Breast epithelium (tissue), 3 donors: ENCODE measurements at regions not wholly inside any gene's neighbourhood (a gene's known extent, or its start where the extent isn't known, plus 50 kb on each side); places are given as distances from the start of the nearest gene placed in this dataset.

ENCODE experiments used
- POLR2A ChIP-seq: fragments of 450-650 bp; IDR thresholded peaks from one replicate; pipeline ENCODE4 v1.6.1; 2016; ENCODE audit warnings: antibody characterized with exemption, mild to moderate bottlenecking, moderate library complexity
- POLR2AphosphoS5 ChIP-seq, 3 donors: sonication (generic); formaldehyde crosslinking; IDR thresholded peaks; one replicate each; pipeline ENCODE4 v1.6.1; 2017; ENCODE audit warnings: antibody characterized with exemption in 3 of 3
- TF ChIP-seq, protein P1 (sequence below), 3 donors: fragments of 450-650 bp; IDR thresholded peaks; one replicate each; pipeline ENCODE4 v1.5.1; 2016 to 2017; ENCODE audit warnings: antibody characterized with exemption in 3 of 3, mild to moderate bottlenecking in 3 of 3, moderate library complexity in 3 of 3

GRCh38 chr2:16093639-16094529 lies 153.5 kb downstream of the MYCN start:
- TF ChIP-seq POLR2A, result no peak
- TF ChIP-seq POLR2AphosphoS5 (IDR thresholded peaks at IDR 0.05), result no peak
- TF ChIP-seq, protein P1, sequence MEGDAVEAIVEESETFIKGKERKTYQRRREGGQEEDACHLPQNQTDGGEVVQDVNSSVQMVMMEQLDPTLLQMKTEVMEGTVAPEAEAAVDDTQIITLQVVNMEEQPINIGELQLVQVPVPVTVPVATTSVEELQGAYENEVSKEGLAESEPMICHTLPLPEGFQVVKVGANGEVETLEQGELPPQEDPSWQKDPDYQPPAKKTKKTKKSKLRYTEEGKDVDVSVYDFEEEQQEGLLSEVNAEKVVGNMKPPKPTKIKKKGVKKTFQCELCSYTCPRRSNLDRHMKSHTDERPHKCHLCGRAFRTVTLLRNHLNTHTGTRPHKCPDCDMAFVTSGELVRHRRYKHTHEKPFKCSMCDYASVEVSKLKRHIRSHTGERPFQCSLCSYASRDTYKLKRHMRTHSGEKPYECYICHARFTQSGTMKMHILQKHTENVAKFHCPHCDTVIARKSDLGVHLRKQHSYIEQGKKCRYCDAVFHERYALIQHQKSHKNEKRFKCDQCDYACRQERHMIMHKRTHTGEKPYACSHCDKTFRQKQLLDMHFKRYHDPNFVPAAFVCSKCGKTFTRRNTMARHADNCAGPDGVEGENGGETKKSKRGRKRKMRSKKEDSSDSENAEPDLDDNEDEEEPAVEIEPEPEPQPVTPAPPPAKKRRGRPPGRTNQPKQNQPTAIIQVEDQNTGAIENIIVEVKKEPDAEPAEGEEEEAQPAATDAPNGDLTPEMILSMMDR (IDR thresholded peaks at IDR 0.05), result no peak
